Keratinocyte (primary cell): ENCODE measurements at regions not wholly inside any gene's neighbourhood (a gene's known extent, or its start where the extent isn't known, plus 50 kb on each side); places are given as distances from the start of the nearest gene placed in this dataset.

ENCODE experiments used
- EZH2 ChIP-seq: IDR thresholded peaks from one replicate; pipeline ENCODE4 v1.6.1; 2012; ENCODE audit warnings: inconsistent platforms, mild to moderate bottlenecking, low read length, moderate library complexity
- TF ChIP-seq, protein P1 (sequence below), 3 experiments: IDR thresholded peaks in 1 of 3; conservative IDR thresholded peaks in 1 of 3; optimal IDR thresholded peaks in 1 of 3; 2 replicates in 2 of 3; 3 replicates in 1 of 3; pipeline versions ENCODE3 to v1.5.1; 2011; ENCODE audit warnings: low read length in 3 of 3, mild to moderate bottlenecking in 3 of 3, moderate library complexity in 2 of 3, control low read depth in 1 of 3, inconsistent platforms in 1 of 3; ENCODE audit not compliant: insufficient read depth in 2 of 3; ENCODE audit errors: extremely low read depth in 1 of 3

DNA sequence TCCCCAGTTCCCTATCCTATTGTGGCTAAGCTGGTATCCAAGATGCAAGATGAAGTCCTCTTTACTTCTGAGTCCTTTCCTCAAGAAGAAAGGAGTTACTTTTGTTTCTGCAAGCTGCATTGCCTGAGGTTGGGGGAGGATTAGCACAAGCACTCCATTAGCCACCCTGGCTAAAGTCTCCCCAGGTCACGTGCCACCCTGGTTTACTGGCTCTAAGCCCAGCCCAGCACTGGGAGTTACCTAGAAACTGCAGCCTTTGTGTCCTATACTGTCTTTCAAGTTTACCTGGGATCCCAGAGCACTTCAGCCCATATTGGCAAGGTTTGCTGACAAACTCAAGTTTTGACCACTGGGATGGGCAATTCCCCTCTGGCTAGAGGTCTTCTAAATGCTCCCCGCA lies 78.4 kb upstream of the DBX1 start:
- TF ChIP-seq, protein P1, sequence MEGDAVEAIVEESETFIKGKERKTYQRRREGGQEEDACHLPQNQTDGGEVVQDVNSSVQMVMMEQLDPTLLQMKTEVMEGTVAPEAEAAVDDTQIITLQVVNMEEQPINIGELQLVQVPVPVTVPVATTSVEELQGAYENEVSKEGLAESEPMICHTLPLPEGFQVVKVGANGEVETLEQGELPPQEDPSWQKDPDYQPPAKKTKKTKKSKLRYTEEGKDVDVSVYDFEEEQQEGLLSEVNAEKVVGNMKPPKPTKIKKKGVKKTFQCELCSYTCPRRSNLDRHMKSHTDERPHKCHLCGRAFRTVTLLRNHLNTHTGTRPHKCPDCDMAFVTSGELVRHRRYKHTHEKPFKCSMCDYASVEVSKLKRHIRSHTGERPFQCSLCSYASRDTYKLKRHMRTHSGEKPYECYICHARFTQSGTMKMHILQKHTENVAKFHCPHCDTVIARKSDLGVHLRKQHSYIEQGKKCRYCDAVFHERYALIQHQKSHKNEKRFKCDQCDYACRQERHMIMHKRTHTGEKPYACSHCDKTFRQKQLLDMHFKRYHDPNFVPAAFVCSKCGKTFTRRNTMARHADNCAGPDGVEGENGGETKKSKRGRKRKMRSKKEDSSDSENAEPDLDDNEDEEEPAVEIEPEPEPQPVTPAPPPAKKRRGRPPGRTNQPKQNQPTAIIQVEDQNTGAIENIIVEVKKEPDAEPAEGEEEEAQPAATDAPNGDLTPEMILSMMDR (optimal IDR thresholded peaks at IDR 0.05 in 1 of 3, IDR thresholded peaks at IDR 0.05 in 1 of 3, conservative IDR thresholded peaks at IDR 0.05 in 1 of 3; ENCODE audit: extremely low read depth in 1 of 3, insufficient read depth in 2 of 3, low read length in 3 of 3): no peak
- TF ChIP-seq EZH2: no peak
